ENCODE measurements at regions not wholly inside any gene's neighbourhood (a gene's known extent, or its start where the extent isn't known, plus 50 kb on each side); places are given as distances from the start of the nearest gene placed in this dataset.

DNA sequence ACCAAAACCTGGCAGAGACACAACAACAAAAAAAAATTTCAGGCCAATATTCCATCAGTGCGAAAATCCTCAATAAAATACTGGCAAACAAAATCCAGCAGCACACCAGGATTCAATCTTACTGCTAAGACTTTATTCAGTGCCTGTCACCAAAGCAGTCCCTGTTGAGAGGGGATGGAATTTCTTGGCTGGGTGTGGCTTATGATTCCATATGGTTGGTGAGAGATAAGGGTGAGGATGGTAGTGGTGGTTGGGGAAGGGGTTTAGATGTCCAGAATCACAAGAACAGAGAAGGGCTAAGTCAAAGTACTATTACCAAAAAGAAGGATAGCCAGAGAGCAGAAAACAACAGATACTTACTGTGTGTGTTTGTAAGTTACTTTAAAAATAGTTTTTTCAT lies 152.8 kb upstream of the SLC35B3 start:
- TF ChIP-seq EZH2 (IDR thresholded peaks at IDR 0.05; ENCODE audit: insufficient read depth, low read length) = no peak
- TF ChIP-seq, protein P1, sequence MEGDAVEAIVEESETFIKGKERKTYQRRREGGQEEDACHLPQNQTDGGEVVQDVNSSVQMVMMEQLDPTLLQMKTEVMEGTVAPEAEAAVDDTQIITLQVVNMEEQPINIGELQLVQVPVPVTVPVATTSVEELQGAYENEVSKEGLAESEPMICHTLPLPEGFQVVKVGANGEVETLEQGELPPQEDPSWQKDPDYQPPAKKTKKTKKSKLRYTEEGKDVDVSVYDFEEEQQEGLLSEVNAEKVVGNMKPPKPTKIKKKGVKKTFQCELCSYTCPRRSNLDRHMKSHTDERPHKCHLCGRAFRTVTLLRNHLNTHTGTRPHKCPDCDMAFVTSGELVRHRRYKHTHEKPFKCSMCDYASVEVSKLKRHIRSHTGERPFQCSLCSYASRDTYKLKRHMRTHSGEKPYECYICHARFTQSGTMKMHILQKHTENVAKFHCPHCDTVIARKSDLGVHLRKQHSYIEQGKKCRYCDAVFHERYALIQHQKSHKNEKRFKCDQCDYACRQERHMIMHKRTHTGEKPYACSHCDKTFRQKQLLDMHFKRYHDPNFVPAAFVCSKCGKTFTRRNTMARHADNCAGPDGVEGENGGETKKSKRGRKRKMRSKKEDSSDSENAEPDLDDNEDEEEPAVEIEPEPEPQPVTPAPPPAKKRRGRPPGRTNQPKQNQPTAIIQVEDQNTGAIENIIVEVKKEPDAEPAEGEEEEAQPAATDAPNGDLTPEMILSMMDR (IDR thresholded peaks at IDR 0.05; ENCODE audit: insufficient read depth, low read depth, low read length) = no peak
